T-helper 1 cell treated with Interleukin-12 subunit alpha and Interleukin-12 subunit beta and Interleukin-4 antibody, amounts not matched to agents 30 μg/mL and 1 μg/mL, for 36 hours (primary cell): ENCODE measurements at regions not wholly inside any gene's neighbourhood (a gene's known extent, or its start where the extent isn't known, plus 50 kb on each side); places are given as distances from the start of the nearest gene placed in this dataset.
"Not testable (repeated sequence)": the region's sequence is repeated elsewhere in the genome, so short reads cannot be mapped to it uniquely, and the experiment has no call there.

Experiments used
- H3K27ac Mint-ChIP-seq: one replicate; pipeline ENCODE4 v1.8.0; 2021; ENCODE audit warnings: mild to moderate bottlenecking, mixed read lengths
- H3K27me3 Mint-ChIP-seq: one replicate; pipeline ENCODE4 v1.8.0; 2021; ENCODE audit warnings: low read depth, mixed read lengths
- H3K36me3 Mint-ChIP-seq: one replicate; pipeline ENCODE4 v1.8.0; 2021; ENCODE audit warnings: low read depth, mixed read lengths
- H3K4me1 Mint-ChIP-seq: one replicate; pipeline ENCODE4 v1.8.0; 2021; ENCODE audit warnings: low read depth, mixed read lengths
- H3K4me3 Mint-ChIP-seq: one replicate; pipeline ENCODE4 v1.8.0; 2021; ENCODE audit warnings: mild to moderate bottlenecking, moderate library complexity, mixed read lengths
- H3K9me3 Mint-ChIP-seq: one replicate; pipeline ENCODE4 v1.8.0; 2021; ENCODE audit warnings: mixed read lengths

GRCh38 chr2:16368328-16368727, 297.3 kb downstream of the CYRIA start:
- Mint-ChIP-seq H3K27me3 (no peaks in the 10 kb centered on the region), H3K4me1 (no peaks in the 10 kb centered on the region), H3K36me3 (no peaks in the 10 kb centered on the region), H3K27ac (no peak overlapping the region), H3K9me3 (no peaks in the 10 kb centered on the region), H3K4me3 (no peak overlapping the region)

GRCh38 chr2:16365366-16365765, 300.3 kb downstream of the CYRIA start:
- H3K27me3 Mint-ChIP-seq: no peaks in the 10 kb centered on the region
- H3K36me3 Mint-ChIP-seq: no peaks in the 10 kb centered on the region
- H3K9me3 Mint-ChIP-seq: no peaks in the 10 kb centered on the region
- no peaks in the 10 kb centered on the region for H3K4me1 Mint-ChIP-seq
- no peak overlapping the region for H3K4me3 Mint-ChIP-seq
- no peak overlapping the region for H3K27ac Mint-ChIP-seq

GRCh38 chr2:16363581-16363980, 302.1 kb downstream of the CYRIA start:
- Mint-ChIP-seq H3K36me3 (no peaks in the 10 kb centered on the region), H3K27ac (no peak overlapping the region), H3K4me3 (no peak overlapping the region), H3K9me3 (no peaks in the 10 kb centered on the region), H3K4me1 (no peaks in the 10 kb centered on the region), H3K27me3 (no peaks in the 10 kb centered on the region)

GRCh38 chr2:16362611-16363010, 303.0 kb downstream of the CYRIA start:
- H3K4me3 Mint-ChIP-seq: no peak overlapping the region
- H3K9me3 Mint-ChIP-seq: no peaks in the 10 kb centered on the region
- no peaks in the 10 kb centered on the region for H3K4me1 Mint-ChIP-seq
- H3K27me3 Mint-ChIP-seq: no peaks in the 10 kb centered on the region
- H3K36me3 Mint-ChIP-seq: no peaks in the 10 kb centered on the region
- no peak overlapping the region for H3K27ac Mint-ChIP-seq

- no peaks in the 10 kb centered on the region for H3K27me3 Mint-ChIP-seq
- no peak overlapping the region for H3K27ac Mint-ChIP-seq
- H3K4me3 Mint-ChIP-seq: no peak overlapping the region
These were observed 304.2 kb downstream of the CYRIA start for GRCh38 chr2:16361261-16361995.

GRCh38 chr2:16359961-16360360, 305.7 kb downstream of the CYRIA start:
- H3K27me3 Mint-ChIP-seq: no peaks in the 10 kb centered on the region
- no peak overlapping the region for H3K4me3 Mint-ChIP-seq
- no peaks in the 10 kb centered on the region for H3K9me3 Mint-ChIP-seq
- no peak overlapping the region for H3K27ac Mint-ChIP-seq
- H3K36me3 Mint-ChIP-seq: no peaks in the 10 kb centered on the region
- H3K4me1 Mint-ChIP-seq: no peaks in the 10 kb centered on the region

More at GRCh38 chr2:16361261-16361995, 304.2 kb downstream of the CYRIA start:
- H3K36me3 Mint-ChIP-seq: no peaks in the 10 kb centered on the region
- H3K4me1 Mint-ChIP-seq: no peaks in the 10 kb centered on the region
- H3K9me3 Mint-ChIP-seq: no peaks in the 10 kb centered on the region

GRCh38 chr2:16357188-16357587, 308.4 kb downstream of the CYRIA start:
- H3K4me3 Mint-ChIP-seq: no peak overlapping the region
- H3K9me3 Mint-ChIP-seq: no peaks in the 10 kb centered on the region
- H3K36me3 Mint-ChIP-seq: no peaks in the 10 kb centered on the region
- H3K27me3 Mint-ChIP-seq: no peaks in the 10 kb centered on the region
- H3K4me1 Mint-ChIP-seq: no peaks in the 10 kb centered on the region
- no peak overlapping the region for H3K27ac Mint-ChIP-seq

GRCh38 chr2:16351541-16351940, 314.1 kb downstream of the CYRIA start:
- no peaks in the 10 kb centered on the region for H3K4me1 Mint-ChIP-seq
- H3K27ac Mint-ChIP-seq: no peak overlapping the region
- H3K4me3 Mint-ChIP-seq: no peak overlapping the region
- no peaks in the 10 kb centered on the region for H3K36me3 Mint-ChIP-seq
- H3K9me3 Mint-ChIP-seq: no peaks in the 10 kb centered on the region
- no peaks in the 10 kb centered on the region for H3K27me3 Mint-ChIP-seq

GRCh38 chr2:16351137-16351536, 314.5 kb downstream of the CYRIA start:
- Mint-ChIP-seq H3K4me1 (no peaks in the 10 kb centered on the region), H3K4me3 (no peak overlapping the region), H3K9me3 (no peaks in the 10 kb centered on the region), H3K27ac (no peak overlapping the region), H3K36me3 (no peaks in the 10 kb centered on the region), H3K27me3 (no peaks in the 10 kb centered on the region)

GRCh38 chr2:16350211-16350610, 315.4 kb downstream of the CYRIA start:
- no peaks in the 10 kb centered on the region for H3K4me1 Mint-ChIP-seq
- no peaks in the 10 kb centered on the region for H3K9me3 Mint-ChIP-seq
- H3K27me3 Mint-ChIP-seq: no peaks in the 10 kb centered on the region
- H3K4me3 Mint-ChIP-seq: no peak overlapping the region
- no peaks in the 10 kb centered on the region for H3K36me3 Mint-ChIP-seq
- H3K27ac Mint-ChIP-seq: no peak overlapping the region

- H3K27me3 Mint-ChIP-seq: no peaks in the 10 kb centered on the region
- no peak overlapping the region for H3K4me3 Mint-ChIP-seq
- no peaks in the 10 kb centered on the region for H3K36me3 Mint-ChIP-seq
- no peak overlapping the region for H3K27ac Mint-ChIP-seq
- no peaks in the 10 kb centered on the region for H3K9me3 Mint-ChIP-seq
- no peaks in the 10 kb centered on the region for H3K4me1 Mint-ChIP-seq
These were observed 315.8 kb downstream of the CYRIA start for GRCh38 chr2:16349811-16350210.

GRCh38 chr2:16348821-16349515, 316.7 kb downstream of the CYRIA start:
- Mint-ChIP-seq H3K4me1 (no peaks in the 10 kb centered on the region), H3K36me3 (no peaks in the 10 kb centered on the region), H3K9me3 (no peaks in the 10 kb centered on the region), H3K4me3 (no peak overlapping the region), H3K27ac (no peak overlapping the region), H3K27me3 (no peaks in the 10 kb centered on the region)

GRCh38 chr2:16346671-16347070, 319.0 kb downstream of the CYRIA start:
- Mint-ChIP-seq H3K36me3 (no peaks in the 10 kb centered on the region), H3K4me3 (no peak overlapping the region), H3K4me1 (no peaks in the 10 kb centered on the region), H3K27me3 (no peaks in the 10 kb centered on the region), H3K9me3 (no peaks in the 10 kb centered on the region), H3K27ac (no peak overlapping the region)

- not testable (repeated sequence) for H3K4me3 Mint-ChIP-seq, H3K9me3 Mint-ChIP-seq, H3K36me3 Mint-ChIP-seq, H3K4me1 Mint-ChIP-seq, H3K27me3 Mint-ChIP-seq, H3K27ac Mint-ChIP-seq
These were observed 320.4 kb downstream of the CYRIA start for GRCh38 chr2:16345231-16345630.

GRCh38 chr2:16339206-16339605, 326.4 kb downstream of the CYRIA start:
- Mint-ChIP-seq H3K27me3 (no peaks in the 10 kb centered on the region), H3K36me3 (no peaks in the 10 kb centered on the region), H3K4me3 (no peak overlapping the region), H3K4me1 (no peaks in the 10 kb centered on the region), H3K9me3 (peaks cover 7% of the 10 kb centered on the region), H3K27ac (no peak overlapping the region)
